ENCODE measurements at regions not wholly inside any gene's neighbourhood (a gene's known extent, or its start where the extent isn't known, plus 50 kb on each side); places are given as distances from the start of the nearest gene placed in this dataset.

- H3K9me3 Mint-ChIP-seq (ENCODE audit: unreplicated experiment), result no peaks in the 10 kb centered on the region
- intact Hi-C loops (cut with micrococcal nuclease; ENCODE audit: unreplicated experiment), result no loop called here
- no TSS peak for BruUV-seq (replicated peaks)
These were observed 1397.2 kb upstream of the PCDH9 start for GRCh38 chr13:68627379-68627778.

GRCh38 chr13:68616600-68617222 is 1386.6 kb upstream of the PCDH9 start:
- BruUV-seq (replicated peaks), result no TSS peak
- ChIA-PET CTCF (no interaction called here), POLR2A (no interaction called here)
- Histone ChIP-seq H3K4me3 (ENCODE audit: low read depth, low read length) (no peak overlapping the region), H3K36me3 (ENCODE audit: control insufficient read depth, insufficient read depth, low read length) (no peaks in the 10 kb centered on the region), H3K27me3 (replicated peaks; ENCODE audit: control insufficient read depth, insufficient read depth, low read length) (no peaks in the 10 kb centered on the region), H3K4me1 (peaks cover 18% of the 10 kb centered on the region), H3K9me3 (no peaks in the 10 kb centered on the region)
- intact Hi-C loops (cut with micrococcal nuclease; ENCODE audit: unreplicated experiment), result no loop called here
- Mint-ChIP-seq H3K4me3 (ENCODE audit: unreplicated experiment) (no peak overlapping the region), H3K9me3 (ENCODE audit: unreplicated experiment) (peaks cover 14% of the 10 kb centered on the region), H3K36me3 (ENCODE audit: insufficient read depth, unreplicated experiment) (no peaks in the 10 kb centered on the region), H3K27me3 (ENCODE audit: insufficient read depth, unreplicated experiment) (no peaks in the 10 kb centered on the region), H3K27ac (ENCODE audit: unreplicated experiment) (no peak overlapping the region), H3K4me1 (ENCODE audit: low read depth, unreplicated experiment) (peaks cover 11% of the 10 kb centered on the region)
- no peak for DNase-seq
- no peak for TF ChIP-seq CTCF (IDR thresholded peaks at IDR 0.05; ENCODE audit: insufficient read depth in 1 of 2, low read depth in 1 of 2, low read length in 1 of 2, severe bottlenecking in 1 of 2, unreplicated experiment in 1 of 2)

More at GRCh38 chr13:68627379-68627778, 1397.2 kb upstream of the PCDH9 start:
- no peaks in the 10 kb centered on the region for H3K4me1 ChIP-seq
- ChIA-PET POLR2A (no interaction called here), CTCF (no interaction called here)
- H3K27ac Mint-ChIP-seq (ENCODE audit: unreplicated experiment), result no peak overlapping the region
- TF ChIP-seq CTCF (IDR thresholded peaks at IDR 0.05; ENCODE audit: insufficient read depth in 1 of 2, low read depth in 1 of 2, low read length in 1 of 2, severe bottlenecking in 1 of 2, unreplicated experiment in 1 of 2), result no peak
- no peaks in the 10 kb centered on the region for H3K9me3 ChIP-seq
- H3K4me3 Mint-ChIP-seq (ENCODE audit: unreplicated experiment), result no peak overlapping the region
- no peak overlapping the region for H3K4me3 ChIP-seq (ENCODE audit: low read depth, low read length)
- H3K27me3 Mint-ChIP-seq (ENCODE audit: insufficient read depth, unreplicated experiment), result no peaks in the 10 kb centered on the region
- no peak for DNase-seq
- no peaks in the 10 kb centered on the region for H3K27me3 ChIP-seq (replicated peaks; ENCODE audit: control insufficient read depth, insufficient read depth, low read length)
- no peaks in the 10 kb centered on the region for H3K36me3 Mint-ChIP-seq (ENCODE audit: insufficient read depth, unreplicated experiment)
- no peaks in the 10 kb centered on the region for H3K4me1 Mint-ChIP-seq (ENCODE audit: low read depth, unreplicated experiment)
- H3K36me3 ChIP-seq (ENCODE audit: control insufficient read depth, insufficient read depth, low read length), result no peaks in the 10 kb centered on the region

GRCh38 chr13:68609661-68610060 is 1379.5 kb upstream of the PCDH9 start:
- H3K36me3 ChIP-seq (ENCODE audit: control insufficient read depth, insufficient read depth, low read length), result no peaks in the 10 kb centered on the region
- no peaks in the 10 kb centered on the region for H3K27me3 ChIP-seq (replicated peaks; ENCODE audit: control insufficient read depth, insufficient read depth, low read length)
- BruUV-seq (replicated peaks), result no TSS peak
- ChIA-PET POLR2A (no interaction called here), CTCF (no interaction called here)
- no peak for TF ChIP-seq CTCF (IDR thresholded peaks at IDR 0.05; ENCODE audit: insufficient read depth in 1 of 2, low read depth in 1 of 2, low read length in 1 of 2, severe bottlenecking in 1 of 2, unreplicated experiment in 1 of 2)
- Mint-ChIP-seq H3K4me3 (ENCODE audit: unreplicated experiment) (no peak overlapping the region), H3K4me1 (ENCODE audit: low read depth, unreplicated experiment) (no peaks in the 10 kb centered on the region), H3K36me3 (ENCODE audit: insufficient read depth, unreplicated experiment) (no peaks in the 10 kb centered on the region), H3K27ac (ENCODE audit: unreplicated experiment) (no peak overlapping the region), H3K9me3 (ENCODE audit: unreplicated experiment) (peaks cover 9% of the 10 kb centered on the region), H3K27me3 (ENCODE audit: insufficient read depth, unreplicated experiment) (no peaks in the 10 kb centered on the region)
- H3K4me1 ChIP-seq, result no peaks in the 10 kb centered on the region
- intact Hi-C loops (cut with micrococcal nuclease; ENCODE audit: unreplicated experiment), result no loop called here
- no peaks in the 10 kb centered on the region for H3K9me3 ChIP-seq
- no peak overlapping the region for H3K4me3 ChIP-seq (ENCODE audit: low read depth, low read length)
- DNase-seq, result no peak

Measured in Caco-2 (cell line).